ENCODE measurements at regions not wholly inside any gene's neighbourhood (a gene's known extent, or its start where the extent isn't known, plus 50 kb on each side); places are given as distances from the start of the nearest gene placed in this dataset.

DNA sequence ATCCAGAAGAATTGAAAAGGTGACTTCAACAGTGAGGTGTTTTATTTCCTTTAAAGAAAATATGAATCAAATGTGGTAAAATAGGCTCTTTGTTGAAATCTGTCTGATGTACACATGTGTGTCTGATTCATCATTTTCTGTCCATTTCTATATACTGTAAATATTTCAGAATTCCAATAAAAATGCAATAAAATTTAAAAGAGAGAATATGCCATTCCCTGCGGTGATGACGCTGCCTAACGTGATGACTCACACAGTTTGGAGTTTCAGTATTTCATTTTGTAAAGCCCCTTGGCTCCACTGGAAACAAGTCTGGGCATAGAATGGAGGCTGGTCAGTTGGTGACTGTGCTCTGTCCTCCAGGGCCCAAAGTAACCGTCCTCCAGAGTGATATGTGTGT is 482.5 kb upstream of the CDH5 start:
- no peak for DNase-seq

DNA sequence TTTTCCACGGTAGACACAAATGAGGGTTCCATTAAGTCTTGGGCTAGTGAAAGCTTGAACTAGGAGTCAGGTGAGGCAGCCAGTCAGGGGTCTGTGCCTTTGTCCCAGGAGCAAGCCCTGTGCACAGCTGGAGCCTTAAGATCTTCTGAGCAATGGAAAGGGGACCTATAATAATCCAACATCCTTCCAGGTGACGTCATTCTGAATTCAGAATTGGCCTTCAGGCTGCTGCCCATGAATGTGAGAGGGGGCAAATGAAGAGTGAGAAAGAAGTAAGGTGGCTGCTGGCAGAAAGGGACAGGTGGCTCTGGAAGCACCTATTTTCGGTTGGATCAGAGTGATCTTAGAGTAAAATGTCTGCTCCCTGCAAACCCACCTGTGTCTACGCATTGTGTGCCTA is 488.1 kb upstream of the CDH5 start:
- no peak for DNase-seq

DNA sequence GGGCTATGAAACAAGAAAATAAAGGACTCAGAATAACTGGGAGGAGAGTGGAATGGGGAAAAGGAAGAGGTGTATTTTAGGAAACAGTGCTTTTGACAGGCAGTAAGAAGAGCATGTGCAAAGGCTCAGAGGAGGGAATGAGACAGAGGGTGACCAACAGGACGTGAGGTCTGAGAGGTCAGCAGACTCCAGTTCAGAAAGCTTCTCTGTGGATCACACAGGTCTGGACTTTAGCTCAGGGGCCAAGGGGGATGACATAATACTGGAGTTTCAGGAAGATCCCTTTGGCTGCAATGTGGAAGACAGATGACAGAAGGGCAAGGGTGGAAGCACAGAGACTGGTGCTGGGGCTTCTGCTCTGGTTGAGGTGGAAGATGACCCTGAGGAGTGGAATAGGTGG is 489.9 kb upstream of the CDH5 start:
- DNase-seq: no peak

GRCh38 chr16:65876056-65876408 is 490.5 kb upstream of the CDH5 start:
- no peak for DNase-seq

DNA sequence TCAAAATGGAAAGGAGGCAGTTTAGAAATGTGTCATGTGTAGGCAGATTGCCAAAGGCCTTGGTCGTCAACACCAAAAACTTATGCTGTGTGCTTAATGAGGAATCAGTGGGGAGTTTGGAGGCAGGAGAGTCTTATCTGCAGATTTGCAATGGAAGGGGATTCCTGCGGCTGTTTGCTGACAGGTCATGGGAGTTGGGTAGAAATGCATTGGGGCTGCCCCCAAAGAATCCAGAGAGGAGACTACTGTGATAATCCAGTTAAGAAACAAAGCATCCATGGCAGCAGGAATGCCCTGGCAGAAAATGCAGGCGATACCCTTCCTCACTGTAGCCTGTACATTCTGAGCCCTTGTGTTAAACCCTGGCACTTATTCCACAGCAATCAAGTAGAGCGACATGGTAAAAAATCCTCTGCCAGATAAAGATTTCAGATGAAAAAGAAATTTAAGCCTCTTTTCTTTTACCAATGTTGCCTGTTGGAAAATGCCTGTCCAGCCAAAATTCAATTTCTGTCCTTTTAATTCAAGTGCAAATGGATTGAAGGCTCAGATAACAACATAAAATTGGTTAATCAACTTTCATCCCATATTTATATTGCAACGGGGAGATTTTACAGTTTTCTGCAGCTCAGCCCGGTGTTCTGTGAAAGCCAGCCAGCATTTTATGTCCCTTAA is 491.0 kb upstream of the CDH5 start:
- no peak for DNase-seq

DNA sequence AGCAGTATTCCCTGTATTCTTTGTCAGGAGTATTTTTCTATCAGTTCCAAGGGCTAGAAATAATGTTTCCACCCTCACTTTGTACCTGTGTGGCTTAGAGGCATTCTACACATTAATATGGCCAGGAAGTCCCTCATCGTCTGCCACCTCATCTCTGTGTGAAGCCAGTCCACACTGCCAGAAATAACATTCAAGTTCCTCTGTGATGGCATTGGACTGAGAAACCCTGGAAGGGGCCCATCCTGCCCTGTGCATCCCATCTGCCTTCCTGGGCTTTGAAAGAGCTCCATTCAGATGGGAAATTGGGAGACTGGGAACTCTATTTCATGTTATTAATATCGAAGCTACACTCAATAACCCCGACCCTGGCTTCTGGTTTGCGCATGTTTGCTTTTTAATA is 497.2 kb upstream of the CDH5 start:
- no peak for DNase-seq

- DNase-seq: no peak
Measured at GRCh38 chr16:65867276-65867960, 499.1 kb upstream of the CDH5 start.

- DNase-seq: no peak
Measured at GRCh38 chr16:65863236-65863635, 503.3 kb upstream of the CDH5 start.

- DNase-seq: no peak
Measured at GRCh38 chr16:65861131-65861731, 505.3 kb upstream of the CDH5 start.

DNA sequence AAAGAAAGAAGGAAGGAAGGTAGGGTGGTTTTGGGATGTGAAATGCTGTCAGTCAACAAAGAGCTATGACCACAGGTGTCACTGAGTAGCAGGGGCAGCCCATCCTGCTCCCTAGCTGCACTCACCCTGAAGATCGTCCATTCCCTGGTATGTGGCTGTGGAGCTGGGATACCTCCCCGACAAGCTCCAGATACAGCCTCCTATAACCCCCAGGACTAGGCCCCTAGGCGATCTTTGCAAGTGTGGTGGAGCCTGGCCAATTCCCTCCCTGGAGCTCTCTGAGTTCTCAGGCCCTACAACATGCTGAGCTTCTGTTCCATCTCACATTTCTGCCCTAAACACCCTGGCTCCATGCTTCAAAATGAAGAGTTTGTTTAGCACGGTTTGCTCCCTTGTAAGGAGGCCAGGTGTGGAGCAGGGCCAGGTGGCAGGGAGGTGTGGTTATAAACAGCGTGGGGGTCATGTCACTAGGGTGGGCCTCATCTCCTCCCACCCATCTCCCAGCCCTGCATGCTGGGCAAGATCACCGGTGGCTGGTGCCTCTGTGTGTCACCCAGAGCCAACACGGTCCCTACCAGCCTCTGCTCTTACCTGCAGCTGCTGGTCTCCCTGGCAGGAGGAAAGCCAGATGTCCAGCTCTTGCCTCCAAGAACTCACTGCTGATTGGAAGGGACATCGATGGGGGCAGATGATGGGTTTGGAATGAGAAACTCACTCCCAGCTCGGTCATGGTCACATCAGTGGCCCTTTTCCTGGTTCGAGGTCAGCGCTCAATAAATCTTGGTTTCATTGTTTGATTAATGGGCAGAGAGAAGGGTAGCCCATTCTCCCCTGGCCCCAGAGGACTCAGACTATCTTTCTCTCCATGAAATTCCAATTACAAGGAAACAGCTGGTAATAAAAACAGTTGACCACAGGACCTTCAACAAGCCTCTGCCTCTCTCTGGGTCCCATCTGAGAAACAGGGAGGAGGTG is 511.0 kb upstream of the CDH5 start:
- DNase-seq: no peak

- DNase-seq: no peak
Measured at GRCh38 chr16:65846210-65846602, 520.3 kb upstream of the CDH5 start.

- DNase-seq: no peak
Measured at GRCh38 chr16:65845466-65846209, 520.9 kb upstream of the CDH5 start.

DNA sequence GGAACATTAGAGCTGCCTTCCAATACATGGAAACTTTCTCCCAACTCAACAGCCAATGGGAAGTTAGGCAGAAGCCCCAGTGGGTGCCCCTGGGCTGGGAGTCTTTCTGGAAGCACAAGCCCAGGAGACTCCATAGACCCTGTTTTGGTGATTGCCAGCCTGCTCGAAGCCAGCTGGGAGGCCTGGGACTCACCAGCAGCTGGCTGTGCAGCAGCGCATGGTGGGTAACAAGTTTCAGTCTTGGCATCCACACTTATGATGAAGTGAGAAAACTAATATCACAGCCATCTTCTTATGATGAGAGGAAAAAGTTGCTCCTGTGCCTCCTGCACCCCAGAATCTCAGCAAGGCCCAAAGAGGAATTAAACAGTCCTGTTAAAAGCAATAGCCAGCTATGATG is 522.5 kb upstream of the CDH5 start:
- no peak for DNase-seq

GRCh38 chr16:65842067-65842466 is 524.4 kb upstream of the CDH5 start:
- no peak for DNase-seq

DNA sequence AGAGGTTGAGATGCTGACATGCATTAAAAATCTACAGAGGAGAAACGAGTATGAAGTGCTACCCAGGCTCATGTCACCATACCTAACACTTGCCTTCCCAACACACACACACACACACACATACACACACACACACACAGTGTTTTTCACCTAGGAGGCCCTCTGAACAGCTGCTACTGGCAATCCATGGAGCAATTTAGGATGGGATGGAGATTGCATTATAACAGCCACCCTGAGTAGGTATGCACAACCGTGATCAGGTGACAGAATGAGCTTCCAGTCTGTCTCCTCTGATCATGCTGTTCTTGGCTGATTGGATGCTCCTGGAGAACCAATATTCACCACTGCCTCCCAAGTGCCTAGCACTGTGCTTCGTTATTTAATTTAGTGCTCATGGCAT is 528.5 kb upstream of the CDH5 start:
- DNase-seq: no peak

GRCh38 chr16:65837464-65837863 is 529.0 kb upstream of the CDH5 start:
- DNase-seq: no peak

- DNase-seq: no peak
Measured at GRCh38 chr16:65834688-65835087, 531.8 kb upstream of the CDH5 start.

- DNase-seq: no peak
Measured at GRCh38 chr16:65833171-65833871, 533.2 kb upstream of the CDH5 start.

DNA sequence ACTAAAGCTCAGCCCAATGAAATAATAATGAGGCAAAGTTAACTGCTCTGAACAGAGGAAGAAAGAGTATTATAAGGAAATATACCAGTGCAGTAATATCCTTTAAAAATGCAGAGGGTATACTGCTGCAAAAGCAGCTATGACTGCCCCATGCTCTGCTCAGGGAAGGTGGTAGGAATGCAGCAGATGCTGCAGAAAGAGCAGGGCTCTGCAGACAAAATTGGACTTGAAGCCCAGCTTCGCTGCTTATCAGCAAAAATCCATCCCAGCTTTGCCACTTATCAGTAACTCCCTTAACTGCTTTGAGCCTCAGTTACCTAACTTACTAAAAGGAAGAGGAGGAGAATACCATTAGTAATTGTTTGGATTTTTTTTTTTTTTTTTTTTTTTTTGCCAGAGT is 533.8 kb upstream of the CDH5 start:
- DNase-seq: no peak

- no peak for DNase-seq
Measured at GRCh38 chr16:65831903-65832666, 534.4 kb upstream of the CDH5 start.

DNA sequence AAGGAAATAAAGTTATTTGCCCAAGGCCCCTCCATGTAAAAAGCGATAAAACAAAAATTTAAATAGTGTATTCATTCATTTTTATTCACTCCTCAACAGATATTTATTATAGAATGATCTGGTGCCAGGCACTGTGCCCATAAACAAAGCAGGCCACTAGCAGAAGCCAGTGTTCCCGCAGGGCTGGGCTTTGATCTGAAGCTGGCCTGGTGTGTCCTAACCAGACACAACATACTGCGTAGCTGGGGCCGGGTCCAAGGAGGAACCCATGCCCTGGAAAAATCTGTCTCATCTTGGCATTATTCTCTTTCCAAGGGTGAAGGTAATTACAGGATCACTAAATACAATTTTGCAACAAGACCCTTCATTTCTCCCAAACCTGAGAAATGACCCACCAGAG is 537.4 kb upstream of the CDH5 start:
- no peak for DNase-seq

Data from NCI-H1092 treated with DMSO at 0.1 percent for 48 hours (cell line).